IMR-90 (cell line): ENCODE measurements at regions not wholly inside any gene's neighbourhood (a gene's known extent, or its start where the extent isn't known, plus 50 kb on each side); places are given as distances from the start of the nearest gene placed in this dataset.

Experiments
- ATAC-seq: fragments of 200-7000 bp; cut with Tn5 transposase; 2 replicates; pipeline ENCODE4 v1.9.1; 2020; ENCODE audit warnings: low read depth, mild to moderate bottlenecking, moderate library complexity
- BruUV-seq: library from RNA; stranded (reverse); fragments of 400-500 nt; replicated peaks from 2 replicates; lab custom pipeline; 2021; lab: Mats Ljungman, UMichigan
- CTCF ChIA-PET: fragments of 300-600 bp; formaldehyde crosslinking; extraction: SDS; loops from one replicate; lab custom pipeline; 2021; ENCODE audit warnings: antibody characterized with exemption; lab: Yijun Ruan, JAX
- POLR2A ChIA-PET: fragments of 300-600 bp; sonication (Branson Sonifier 250); formaldehyde crosslinking; loops from one replicate; lab custom pipeline; 2022; ENCODE audit warnings: antibody characterized with exemption; ENCODE audit not compliant: unreplicated experiment; lab: Charles Lee
- DNase-seq: peaks from one replicate; pipeline ENCODE4 v3.0.0; 2013
- H2AFZ ChIP-seq: replicated peaks from 2 replicates; pipeline ENCODE3; 2013; ENCODE audit warnings: low read length, mild to moderate bottlenecking; ENCODE audit not compliant: poor library complexity
- H2AK5ac ChIP-seq: 2 replicates; pipeline ENCODE4 v1.6.1; 2013; ENCODE audit warnings: low read depth, low read length, inconsistent platforms
- H2AK9ac ChIP-seq: replicated peaks from 2 replicates; pipeline ENCODE3; 2013; ENCODE audit warnings: mild to moderate bottlenecking, low read depth, low read length, moderate library complexity; ENCODE audit not compliant: poor library complexity
- H2BK120ac ChIP-seq: 2 replicates; pipeline ENCODE4 v1.6.1; 2013; ENCODE audit warnings: low read depth, low read length, inconsistent platforms
- H2BK15ac ChIP-seq: 3 replicates; pipeline ENCODE4 v1.6.1; 2013; ENCODE audit warnings: low read depth, low read length, inconsistent platforms
- H2BK20ac ChIP-seq: 2 replicates; pipeline ENCODE4 v1.6.1; 2013; ENCODE audit warnings: low read depth, mild to moderate bottlenecking, inconsistent platforms, low read length, moderate library complexity
- H2BK5ac ChIP-seq: 2 replicates; pipeline ENCODE4 v1.6.1; 2013; ENCODE audit warnings: mild to moderate bottlenecking, low read depth, low read length, inconsistent platforms; ENCODE audit not compliant: poor library complexity, severe bottlenecking
- H3K14ac ChIP-seq: replicated peaks from 2 replicates; pipeline ENCODE4 v1.6.1; 2013; ENCODE audit warnings: low read depth, low read length, inconsistent platforms
- H3K18ac ChIP-seq: 2 replicates; pipeline ENCODE4 v1.6.1; 2013; ENCODE audit warnings: low read depth, low read length, control low read depth
- H3K23ac ChIP-seq: 2 replicates; pipeline ENCODE4 v1.6.1; 2013; ENCODE audit warnings: low read depth, low read length, inconsistent platforms
- H3K27ac ChIP-seq: 2 replicates; pipeline ENCODE4 v1.5.1; 2013; ENCODE audit warnings: mild to moderate bottlenecking, control low read depth, low read length; ENCODE audit not compliant: insufficient read depth
- H3K27me3 ChIP-seq: 2 replicates; pipeline ENCODE4 v1.6.1; 2013; ENCODE audit warnings: low read length; ENCODE audit not compliant: control insufficient read depth, insufficient read depth
- H3K36me3 ChIP-seq: 2 replicates; pipeline ENCODE4 v1.6.1; 2013; ENCODE audit warnings: low read length, mixed read lengths; ENCODE audit not compliant: control insufficient read depth, insufficient read depth
- H3K4ac ChIP-seq: 2 replicates; pipeline ENCODE4 v1.6.1; 2013; ENCODE audit warnings: low read depth, low read length, inconsistent platforms
- H3K4me1 ChIP-seq: 2 replicates; pipeline ENCODE4 v1.6.1; 2013; ENCODE audit warnings: low read length, mixed read lengths; ENCODE audit not compliant: control insufficient read depth, insufficient read depth
- H3K4me2 ChIP-seq: 2 replicates; pipeline ENCODE4 v1.6.1; 2013; ENCODE audit warnings: low read depth, mild to moderate bottlenecking, control low read depth, low read length, moderate library complexity
- H3K4me3 ChIP-seq: 2 replicates; pipeline ENCODE4 v1.5.1; 2013; ENCODE audit warnings: low read depth, mild to moderate bottlenecking, control low read depth, low read length, moderate library complexity; ENCODE audit not compliant: insufficient read depth
- H3K56ac ChIP-seq: 2 replicates; pipeline ENCODE4 v1.6.1; 2013; ENCODE audit warnings: low read length, inconsistent platforms; ENCODE audit not compliant: insufficient read depth; ENCODE audit errors: extremely low read depth
- H3K79me1 ChIP-seq, 2 experiments: 2 replicates each; pipeline ENCODE4 v1.6.1; 2013; ENCODE audit warnings: low read length in 2 of 2, inconsistent platforms in 1 of 2, low read depth in 1 of 2
- H3K9ac ChIP-seq: 2 replicates; pipeline ENCODE4 v1.6.1; 2013; ENCODE audit warnings: low read depth, low read length, control low read depth
- H3K9me1 ChIP-seq: 2 replicates; pipeline ENCODE4 v1.6.1; 2013; ENCODE audit warnings: low read length, inconsistent platforms; ENCODE audit not compliant: insufficient read depth
- H3K9me3 ChIP-seq: 2 replicates; pipeline ENCODE4 v1.6.1; 2013; ENCODE audit warnings: low read length; ENCODE audit not compliant: control insufficient read depth, insufficient read depth
- H4K20me1 ChIP-seq: 2 replicates; pipeline ENCODE4 v1.6.1; 2013; ENCODE audit warnings: low read length, inconsistent platforms; ENCODE audit not compliant: insufficient read depth
- H4K5ac ChIP-seq: 2 replicates; pipeline ENCODE4 v1.6.1; 2013; ENCODE audit warnings: mild to moderate bottlenecking, low read depth, low read length, control low read depth
- H4K8ac ChIP-seq, 2 experiments: 2 replicates each; pipeline ENCODE4 v1.6.1; 2013; ENCODE audit warnings: low read depth in 2 of 2, low read length in 2 of 2, control low read depth in 1 of 2, inconsistent platforms in 1 of 2
- H4K91ac ChIP-seq: 2 replicates; pipeline ENCODE4 v1.6.1; 2013; ENCODE audit warnings: low read depth, low read length, inconsistent platforms; ENCODE audit not compliant: insufficient read depth
- CEBPB ChIP-seq: IDR thresholded peaks from 2 replicates; pipeline ENCODE4 v1.6.1; 2012; ENCODE audit warnings: low read depth, low read length, improper control_type of control experiment
- RAD21 ChIP-seq: IDR thresholded peaks from 2 replicates; pipeline ENCODE4 v1.6.1; 2012; ENCODE audit warnings: low read length, improper control_type of control experiment
- WGBS, 2 experiments: methylation state at CpG; one replicate each; pipeline versions ENCODE4 v1.1.5 to v1.1.7; 2013; ENCODE audit warnings: missing lambda C conversion rate in 2 of 2; ENCODE audit not compliant: insufficient read length in 1 of 2; ENCODE audit errors: extremely low coverage in 2 of 2; 5-methylcytosine and 5-hydroxymethylcytosine counted together
- dilution Hi-C: fragments of 300-500 bp; cut with HindIII; formaldehyde crosslinking; loops from one replicate; pipeline ENCODE4 v1.14.3; 2018; ENCODE audit warnings: low sequenced_read_pairs; ENCODE audit not compliant: unreplicated experiment
- in situ Hi-C: fragments of 300-500 bp; cut with MboI; formaldehyde crosslinking; loops from 3 replicates; pipeline ENCODE4 v1.14.3; 2019; ENCODE audit warnings: low sequenced_read_pairs, inconsistent platforms, mixed read lengths
- intact Hi-C: fragments of 100-400 bp; cut with micrococcal nuclease; formaldehyde crosslinking; loops from 2 replicates; pipeline ENCODE4 v1.10.0; 2022

GRCh38 chr15:94538280-94538679 lies 306.9 kb downstream of the MCTP2 start:
- H2BK120ac ChIP-seq: no peak overlapping the region
- 0% methylated on average over 1 of the region's 1 CpG; no CpG with 5 or more reads in 1 of the 2 experiments for WGBS, 2 experiments
- no peaks in the 10 kb centered on the region for H3K4me1 ChIP-seq
- no peak for TF ChIP-seq RAD21
- peak; percentile 58 for TF ChIP-seq CEBPB
- H2AK9ac ChIP-seq: no peak overlapping the region
- no peaks in the 10 kb centered on the region for H3K27me3 ChIP-seq
- no peak overlapping the region for H2BK5ac ChIP-seq
- H4K91ac ChIP-seq: no peak overlapping the region
- intact Hi-C loops: no loop called here
- ATAC-seq: no peak
- in situ Hi-C loops: no loop called here
- H2AFZ ChIP-seq: no peak overlapping the region
- H3K79me1 ChIP-seq: no peaks in the 10 kb centered on the region
- POLR2A ChIA-PET: no interaction called here
- H3K14ac ChIP-seq: no peak overlapping the region
- H3K9ac ChIP-seq: no peak overlapping the region
- no peaks in the 10 kb centered on the region for H3K9me3 ChIP-seq
- dilution Hi-C loops: no loop called here
- H3K4ac ChIP-seq: no peak overlapping the region
- H3K36me3 ChIP-seq: no peaks in the 10 kb centered on the region
- no peak overlapping the region for H3K4me3 ChIP-seq
- CTCF ChIA-PET: no interaction called here
- no peak overlapping the region for H2BK15ac ChIP-seq
- no peak overlapping the region for H3K18ac ChIP-seq
- H3K9me1 ChIP-seq: no peaks in the 10 kb centered on the region
- no peak overlapping the region for H2AK5ac ChIP-seq
- no peaks in the 10 kb centered on the region for H4K20me1 ChIP-seq
- no TSS peak for BruUV-seq
- no peak overlapping the region for H3K56ac ChIP-seq
- H4K8ac ChIP-seq: no peak overlapping the region
- no peak for DNase-seq
- no peak overlapping the region for H4K5ac ChIP-seq
- H3K4me2 ChIP-seq: no peak overlapping the region
- H3K23ac ChIP-seq: no peak overlapping the region
- no peak overlapping the region for H2BK20ac ChIP-seq
- H3K27ac ChIP-seq: no peak overlapping the region
